ENCODE measurements at regions not wholly inside any gene's neighbourhood (a gene's known extent, or its start where the extent isn't known, plus 50 kb on each side); places are given as distances from the start of the nearest gene placed in this dataset.

DNA sequence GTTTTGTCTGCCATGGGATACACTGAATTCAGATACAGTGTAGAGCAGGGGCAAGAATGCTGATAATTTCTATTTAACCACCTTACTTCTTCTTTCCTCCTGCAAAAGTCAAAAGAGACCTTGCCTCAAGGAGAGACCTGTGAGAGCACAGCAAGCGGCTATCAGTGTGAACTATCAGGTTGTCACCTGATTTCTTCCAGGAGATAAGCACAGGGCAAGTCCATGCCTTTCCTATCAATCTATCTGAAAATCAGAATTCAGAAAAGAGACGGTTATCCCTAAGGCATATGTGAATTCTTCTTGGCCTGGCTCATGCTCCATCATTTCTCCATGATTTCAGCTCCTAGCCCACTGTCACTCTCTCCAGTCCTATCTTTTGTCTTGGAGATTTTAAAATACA is 128.9 kb upstream of the CCND2 start:
- BruUV-seq (replicated peaks) = no TSS peak
- Histone ChIP-seq H3K36me3 (ENCODE audit: control insufficient read depth in 2 of 2, extremely low read depth in 1 of 2, insufficient read depth in 2 of 2, low read length in 2 of 2) (no peaks in the 10 kb centered on the region), H3K27me3 (ENCODE audit: control insufficient read depth in 2 of 2, insufficient read depth in 2 of 2, low read length in 2 of 2) (peaks cover 0 to 1% of the 10 kb centered on the region in 2 experiments), H3K27ac (ENCODE audit: insufficient read depth, low read depth, low read length) (no peak overlapping the region), H3K9me1 (replicated peaks; ENCODE audit: control insufficient read depth, extremely low read depth, insufficient read depth, low read length) (no peaks in the 10 kb centered on the region), H3K4me1 (ENCODE audit: control insufficient read depth, extremely low read depth, insufficient read depth, low read length) (no peaks in the 10 kb centered on the region), H3K9ac (replicated peaks; ENCODE audit: extremely low read depth, insufficient read depth, low read length) (no peak overlapping the region), H3K4me2 (ENCODE audit: insufficient read depth, low read length) (no peak overlapping the region), H3K4me3 (replicated peaks in 1 of 3; ENCODE audit: insufficient read depth in 1 of 3, low read depth in 1 of 3, low read length in 3 of 3) (no peak overlapping the region), H3K79me2 (ENCODE audit: control insufficient read depth, insufficient read depth, low read length) (no peaks in the 10 kb centered on the region), H4K20me1 (replicated peaks; ENCODE audit: control insufficient read depth, extremely low read depth, insufficient read depth, low read length) (no peaks in the 10 kb centered on the region), H3K9me3 (replicated peaks; ENCODE audit: control insufficient read depth, insufficient read depth, low read length) (no peaks in the 10 kb centered on the region), H2AFZ (ENCODE audit: low read depth, low read length) (no peak overlapping the region)
- TF ChIP-seq, protein P1, sequence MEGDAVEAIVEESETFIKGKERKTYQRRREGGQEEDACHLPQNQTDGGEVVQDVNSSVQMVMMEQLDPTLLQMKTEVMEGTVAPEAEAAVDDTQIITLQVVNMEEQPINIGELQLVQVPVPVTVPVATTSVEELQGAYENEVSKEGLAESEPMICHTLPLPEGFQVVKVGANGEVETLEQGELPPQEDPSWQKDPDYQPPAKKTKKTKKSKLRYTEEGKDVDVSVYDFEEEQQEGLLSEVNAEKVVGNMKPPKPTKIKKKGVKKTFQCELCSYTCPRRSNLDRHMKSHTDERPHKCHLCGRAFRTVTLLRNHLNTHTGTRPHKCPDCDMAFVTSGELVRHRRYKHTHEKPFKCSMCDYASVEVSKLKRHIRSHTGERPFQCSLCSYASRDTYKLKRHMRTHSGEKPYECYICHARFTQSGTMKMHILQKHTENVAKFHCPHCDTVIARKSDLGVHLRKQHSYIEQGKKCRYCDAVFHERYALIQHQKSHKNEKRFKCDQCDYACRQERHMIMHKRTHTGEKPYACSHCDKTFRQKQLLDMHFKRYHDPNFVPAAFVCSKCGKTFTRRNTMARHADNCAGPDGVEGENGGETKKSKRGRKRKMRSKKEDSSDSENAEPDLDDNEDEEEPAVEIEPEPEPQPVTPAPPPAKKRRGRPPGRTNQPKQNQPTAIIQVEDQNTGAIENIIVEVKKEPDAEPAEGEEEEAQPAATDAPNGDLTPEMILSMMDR (IDR thresholded peaks at IDR 0.05; ENCODE audit: extremely low read depth in 1 of 2, insufficient read depth in 1 of 2, low read depth in 1 of 2, low read length in 2 of 2) = no peak
- TF ChIP-seq FOS (IDR thresholded peaks at IDR 0.05; ENCODE audit: borderline replicate concordance, insufficient read depth, low read length) (no peak), MAX (IDR thresholded peaks at IDR 0.05; ENCODE audit: insufficient read depth, insufficient read length) (no peak), POLR2A (IDR thresholded peaks at IDR 0.05; ENCODE audit: low read depth, low read length) (no peak), GATA2 (IDR thresholded peaks at IDR 0.05; ENCODE audit: insufficient read depth, insufficient read length, low read depth, low read length) (no peak), EZH2 (IDR thresholded peaks at IDR 0.05; ENCODE audit: borderline replicate concordance, low read depth, low read length, severe bottlenecking) (no peak), MYC (IDR thresholded peaks at IDR 0.05; ENCODE audit: low read depth, low read length) (no peak)
- FAIRE-seq (no peak), DNase-seq (ENCODE audit: low read depth, low spot score) (no peak)
- ChIA-PET CTCF (no interaction called here), POLR2A (no interaction called here)
- dilution Hi-C loops (cut with MboI; ENCODE audit: extremely low pct_ligation_motif_present, low sequenced_read_pairs) (no loop called here), intact Hi-C loops (cut with micrococcal nuclease) (no loop called here)

- no peak overlapping the region for H3K4me3 ChIP-seq (replicated peaks in 1 of 3; ENCODE audit: insufficient read depth in 1 of 3, low read depth in 1 of 3, low read length in 3 of 3)
- H3K27ac ChIP-seq (ENCODE audit: insufficient read depth, low read depth, low read length) = no peak overlapping the region
- TF ChIP-seq MYC (IDR thresholded peaks at IDR 0.05; ENCODE audit: low read depth, low read length) = no peak
- no peak for TF ChIP-seq POLR2AphosphoS5 (IDR thresholded peaks at IDR 0.05; ENCODE audit: insufficient read depth, low read depth, low read length)
- TF ChIP-seq MAX (IDR thresholded peaks at IDR 0.05; ENCODE audit: insufficient read depth, insufficient read length) = no peak
- TF ChIP-seq, protein P1 (IDR thresholded peaks at IDR 0.05; ENCODE audit: extremely low read depth in 1 of 2, insufficient read depth in 1 of 2, low read depth in 1 of 2, low read length in 2 of 2) = no peak
- TF ChIP-seq GATA2 (IDR thresholded peaks at IDR 0.05; ENCODE audit: insufficient read depth, insufficient read length, low read depth, low read length) = no peak
- TF ChIP-seq POLR2A (IDR thresholded peaks at IDR 0.05; ENCODE audit: low read depth, low read length) = no peak
- TF ChIP-seq FOS (IDR thresholded peaks at IDR 0.05; ENCODE audit: borderline replicate concordance, insufficient read depth, low read length) = no peak
- no peak for TF ChIP-seq EZH2 (IDR thresholded peaks at IDR 0.05; ENCODE audit: borderline replicate concordance, low read depth, low read length, severe bottlenecking)
- no peak for TF ChIP-seq JUN (IDR thresholded peaks at IDR 0.05; ENCODE audit: borderline replicate concordance, insufficient read depth, insufficient read length, low read depth)
- no TSS peak for BruUV-seq (replicated peaks)
- peaks cover 0 to 1% of the 10 kb centered on the region in 2 experiments for H3K27me3 ChIP-seq (ENCODE audit: control insufficient read depth in 2 of 2, insufficient read depth in 2 of 2, low read length in 2 of 2)
- FAIRE-seq (no peak), DNase-seq (ENCODE audit: low read depth, low spot score) (no peak)
- no peaks in the 10 kb centered on the region for H3K9me3 ChIP-seq (replicated peaks; ENCODE audit: control insufficient read depth, insufficient read depth, low read length)
- H3K9ac ChIP-seq (replicated peaks; ENCODE audit: extremely low read depth, insufficient read depth, low read length) = no peak overlapping the region
- dilution Hi-C loops (cut with MboI; ENCODE audit: extremely low pct_ligation_motif_present, low sequenced_read_pairs) (no loop called here), intact Hi-C loops (cut with micrococcal nuclease) (no loop called here)
- H3K9me1 ChIP-seq (replicated peaks; ENCODE audit: control insufficient read depth, extremely low read depth, insufficient read depth, low read length) = no peaks in the 10 kb centered on the region
- no peak overlapping the region for H2AFZ ChIP-seq (ENCODE audit: low read depth, low read length)
- no peaks in the 10 kb centered on the region for H3K4me1 ChIP-seq (ENCODE audit: control insufficient read depth, extremely low read depth, insufficient read depth, low read length)
- H4K20me1 ChIP-seq (replicated peaks; ENCODE audit: control insufficient read depth, extremely low read depth, insufficient read depth, low read length) = no peaks in the 10 kb centered on the region
- no peaks in the 10 kb centered on the region for H3K79me2 ChIP-seq (ENCODE audit: control insufficient read depth, insufficient read depth, low read length)
- H3K4me2 ChIP-seq (ENCODE audit: insufficient read depth, low read length) = no peak overlapping the region
- CTCF ChIA-PET = no interaction called here
- POLR2A ChIA-PET = no interaction called here
- H3K36me3 ChIP-seq (ENCODE audit: control insufficient read depth in 2 of 2, extremely low read depth in 1 of 2, insufficient read depth in 2 of 2, low read length in 2 of 2) = no peaks in the 10 kb centered on the region
Observed at GRCh38 chr12:4143896-4144295, 129.7 kb upstream of the CCND2 start.

Data from endothelial cell of umbilical vein (primary cell).